ENCODE measurements at regions not wholly inside any gene's neighbourhood (a gene's known extent, or its start where the extent isn't known, plus 50 kb on each side); places are given as distances from the start of the nearest gene placed in this dataset.

- Histone ChIP-seq H3K4me3 (no peak overlapping the region), H3K36me3 (no peaks in the 10 kb centered on the region), H3K4me1 (peaks cover 1% of the 10 kb centered on the region), H3K27ac (no peak overlapping the region), H3K27me3 (ENCODE audit: low read depth) (peaks cover 9% of the 10 kb centered on the region), H3K9me3 (no peaks in the 10 kb centered on the region)
- ATAC-seq = no peak
- intact Hi-C loops (cut with DNase I) = no loop called here
- DNase-seq = no peak
- no peak for TF ChIP-seq CTCF (IDR thresholded peaks at IDR 0.05)
These were observed 50.3 kb upstream of the CBFA2T3 start for GRCh38 chr16:89027281-89027680.

GRCh38 chr16:89031715-89032659, 55.0 kb upstream of the CBFA2T3 start:
- H3K27ac ChIP-seq = no peak overlapping the region
- intact Hi-C loops (cut with DNase I) = no loop called here
- DNase-seq = peak; percentile 81

GRCh38 chr16:89033304-89033703, 56.3 kb upstream of the CBFA2T3 start:
- Histone ChIP-seq H3K27ac (no peak overlapping the region), H3K9me3 (no peaks in the 10 kb centered on the region), H3K36me3 (no peaks in the 10 kb centered on the region), H3K4me3 (no peak overlapping the region), H3K4me1 (peaks cover 8% of the 10 kb centered on the region), H3K27me3 (ENCODE audit: low read depth) (peaks cover 20% of the 10 kb centered on the region)
- intact Hi-C loops (cut with DNase I) = no loop called here
- TF ChIP-seq CTCF (IDR thresholded peaks at IDR 0.05) = no peak
- no peak for ATAC-seq
- DNase-seq = no peak

More at GRCh38 chr16:89031715-89032659, 55.0 kb upstream of the CBFA2T3 start:
- Histone ChIP-seq H3K9me3 (no peaks in the 10 kb centered on the region), H3K27me3 (ENCODE audit: low read depth) (peaks cover 10% of the 10 kb centered on the region), H3K4me1 (peaks cover 8% of the 10 kb centered on the region), H3K36me3 (no peaks in the 10 kb centered on the region), H3K4me3 (no peak overlapping the region)
- peak; percentile 72 to 92 for ATAC-seq
- no peak for TF ChIP-seq CTCF (IDR thresholded peaks at IDR 0.05)

GRCh38 chr16:89033796-89034572, 57.0 kb upstream of the CBFA2T3 start:
- H3K27me3 ChIP-seq (ENCODE audit: low read depth) = peaks cover 25% of the 10 kb centered on the region
- H3K4me3 ChIP-seq = no peak overlapping the region
- TF ChIP-seq CTCF (IDR thresholded peaks at IDR 0.05) = no peak
- H3K36me3 ChIP-seq = no peaks in the 10 kb centered on the region
- DNase-seq (peak; percentile 31), ATAC-seq (no peak)
- H3K27ac ChIP-seq = no peak overlapping the region
- no peaks in the 10 kb centered on the region for H3K9me3 ChIP-seq
- H3K4me1 ChIP-seq = peaks cover 8% of the 10 kb centered on the region
- intact Hi-C loops (cut with DNase I) = no loop called here

- H3K36me3 ChIP-seq = no peaks in the 10 kb centered on the region
- TF ChIP-seq CTCF (IDR thresholded peaks at IDR 0.05) = no peak
- no peaks in the 10 kb centered on the region for H3K9me3 ChIP-seq
- H3K4me1 ChIP-seq = peaks cover 8% of the 10 kb centered on the region
- intact Hi-C loops (cut with DNase I) = no loop called here
- peak; percentile 37 for DNase-seq
- ATAC-seq = no peak
- peaks cover 31% of the 10 kb centered on the region for H3K27me3 ChIP-seq (ENCODE audit: low read depth)
- H3K27ac ChIP-seq = no peak overlapping the region
- H3K4me3 ChIP-seq = no peak overlapping the region
These were observed 57.6 kb upstream of the CBFA2T3 start for GRCh38 chr16:89034573-89034961.

Measured in lower lobe of right lung (tissue), 2 donors.